DOHH2 (cell line): ENCODE measurements at regions not wholly inside any gene's neighbourhood (a gene's known extent, or its start where the extent isn't known, plus 50 kb on each side); places are given as distances from the start of the nearest gene placed in this dataset.

Experiments used
- H3F3A ChIP-seq: fragments of 200-600 bp; sonication (generic), shearing (Covaris generic); 2 replicates; pipeline ENCODE4 v1.6.0; 2016; ENCODE audit warnings: antibody characterized with exemption, mild to moderate bottlenecking; ENCODE audit not compliant: control insufficient read depth, insufficient read depth
- H3K27ac ChIP-seq: fragments of 200-600 bp; sonication (generic); 2 replicates; pipeline ENCODE4 v1.5.1; 2014; ENCODE audit warnings: low read depth, mild to moderate bottlenecking, low read length, moderate library complexity
- H3K27me3 ChIP-seq: fragments of 200-600 bp; sonication (generic); 2 replicates; pipeline ENCODE4 v1.6.1; 2014; ENCODE audit warnings: mild to moderate bottlenecking, low read length, mixed read lengths; ENCODE audit not compliant: control insufficient read depth
- H3K36me3 ChIP-seq: fragments of 200-600 bp; sonication (generic); 2 replicates; pipeline ENCODE4 v1.6.1; 2014; ENCODE audit warnings: mild to moderate bottlenecking, low read length, moderate library complexity, mixed read lengths; ENCODE audit not compliant: control insufficient read depth
- H3K4me1 ChIP-seq: fragments of 200-600 bp; sonication (generic); 2 replicates; pipeline ENCODE4 v1.6.1; 2014; ENCODE audit warnings: mild to moderate bottlenecking, low read length, mixed read lengths; ENCODE audit not compliant: control insufficient read depth
- H3K4me2 ChIP-seq: fragments of 200-600 bp; sonication (generic); 2 replicates; pipeline ENCODE4 v1.6.0; 2014; ENCODE audit warnings: mild to moderate bottlenecking, low read length, moderate library complexity
- H3K4me3 ChIP-seq: fragments of 200-600 bp; sonication (generic); 2 replicates; pipeline ENCODE4 v1.5.1; 2014; ENCODE audit warnings: mild to moderate bottlenecking, low read length, mixed read lengths
- H3K79me2 ChIP-seq: fragments of 200-600 bp; sonication (generic); 2 replicates; pipeline ENCODE4 v1.6.1; 2014; ENCODE audit warnings: mild to moderate bottlenecking, low read length, mixed read lengths; ENCODE audit not compliant: control insufficient read depth
- H3K9me2 ChIP-seq: fragments of 200-600 bp; sonication (generic); replicated peaks from 2 replicates; pipeline ENCODE4 v1.6.1; 2014; ENCODE audit warnings: mild to moderate bottlenecking, low read length, mixed read lengths; ENCODE audit not compliant: control insufficient read depth
- H3K9me3 ChIP-seq: fragments of 200-600 bp; sonication (generic); 2 replicates; pipeline ENCODE4 v1.6.1; 2014; ENCODE audit warnings: antibody characterized with exemption, low read length, mixed read lengths; ENCODE audit not compliant: control insufficient read depth, insufficient read depth
- H4K20me1 ChIP-seq: fragments of 200-600 bp; sonication (generic); 2 replicates; pipeline ENCODE4 v1.6.0; 2014; ENCODE audit warnings: low read depth, mild to moderate bottlenecking, antibody characterized with exemption, low read length, moderate library complexity; ENCODE audit not compliant: control insufficient read depth, insufficient read depth
- EZH2phosphoT487 ChIP-seq: fragments of 200-600 bp; sonication (generic); IDR thresholded peaks from 2 replicates; pipeline ENCODE4 v1.6.1; 2017; ENCODE audit warnings: borderline replicate concordance, mild to moderate bottlenecking, antibody characterized with exemption, low read length, moderate library complexity, mixed read lengths
- TF ChIP-seq, protein P1 (sequence below): fragments of 200-600 bp; sonication (generic); IDR thresholded peaks from one replicate; pipeline ENCODE4 v1.5.1; 2014; ENCODE audit warnings: antibody characterized with exemption, mild to moderate bottlenecking, low read depth, low read length; ENCODE audit not compliant: poor library complexity, severe bottlenecking

GRCh38 chr5:60387051-60387440, 312.9 kb downstream of the DEPDC1B start:
- Histone ChIP-seq H3K4me2 (no peak overlapping the region), H4K20me1 (no peaks in the 10 kb centered on the region), H3K9me3 (no peaks in the 10 kb centered on the region), H3K9me2 (no peaks in the 10 kb centered on the region; the same call in 1 of the 2 replicates), H3K79me2 (no peaks in the 10 kb centered on the region), H3K4me3 (no peak overlapping the region), H3K27me3 (peaks cover 2% of the 10 kb centered on the region; the same call in 1 of the 2 replicates), H3K27ac (no peak overlapping the region), H3K36me3 (no peaks in the 10 kb centered on the region), H3K4me1 (peaks cover 10% of the 10 kb centered on the region), H3F3A (no peaks in the 10 kb centered on the region)
- TF ChIP-seq, protein P1, sequence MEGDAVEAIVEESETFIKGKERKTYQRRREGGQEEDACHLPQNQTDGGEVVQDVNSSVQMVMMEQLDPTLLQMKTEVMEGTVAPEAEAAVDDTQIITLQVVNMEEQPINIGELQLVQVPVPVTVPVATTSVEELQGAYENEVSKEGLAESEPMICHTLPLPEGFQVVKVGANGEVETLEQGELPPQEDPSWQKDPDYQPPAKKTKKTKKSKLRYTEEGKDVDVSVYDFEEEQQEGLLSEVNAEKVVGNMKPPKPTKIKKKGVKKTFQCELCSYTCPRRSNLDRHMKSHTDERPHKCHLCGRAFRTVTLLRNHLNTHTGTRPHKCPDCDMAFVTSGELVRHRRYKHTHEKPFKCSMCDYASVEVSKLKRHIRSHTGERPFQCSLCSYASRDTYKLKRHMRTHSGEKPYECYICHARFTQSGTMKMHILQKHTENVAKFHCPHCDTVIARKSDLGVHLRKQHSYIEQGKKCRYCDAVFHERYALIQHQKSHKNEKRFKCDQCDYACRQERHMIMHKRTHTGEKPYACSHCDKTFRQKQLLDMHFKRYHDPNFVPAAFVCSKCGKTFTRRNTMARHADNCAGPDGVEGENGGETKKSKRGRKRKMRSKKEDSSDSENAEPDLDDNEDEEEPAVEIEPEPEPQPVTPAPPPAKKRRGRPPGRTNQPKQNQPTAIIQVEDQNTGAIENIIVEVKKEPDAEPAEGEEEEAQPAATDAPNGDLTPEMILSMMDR, result no peak
- no peak for TF ChIP-seq EZH2phosphoT487

GRCh38 chr5:60386436-60387050, 313.4 kb downstream of the DEPDC1B start:
- no peak for TF ChIP-seq EZH2phosphoT487
- TF ChIP-seq, protein P1, result no peak
- Histone ChIP-seq H3K27me3 (peaks cover 2% of the 10 kb centered on the region; the same call in 1 of the 2 replicates), H3K27ac (no peak overlapping the region), H4K20me1 (no peaks in the 10 kb centered on the region), H3K36me3 (no peaks in the 10 kb centered on the region), H3K4me2 (no peak overlapping the region), H3K9me2 (no peaks in the 10 kb centered on the region), H3K4me1 (peaks cover 12% of the 10 kb centered on the region), H3K4me3 (no peak overlapping the region), H3K79me2 (no peaks in the 10 kb centered on the region), H3K9me3 (no peaks in the 10 kb centered on the region), H3F3A (no peaks in the 10 kb centered on the region)

GRCh38 chr5:60382716-60383115, 317.2 kb downstream of the DEPDC1B start:
- H3K27ac ChIP-seq, result no peak overlapping the region
- TF ChIP-seq, protein P1, result peak; percentile 68
- no peak for TF ChIP-seq EZH2phosphoT487
- H3K4me1 ChIP-seq, result peaks cover 21% of the 10 kb centered on the region
- H3K9me3 ChIP-seq, result no peaks in the 10 kb centered on the region
- no peaks in the 10 kb centered on the region for H3K9me2 ChIP-seq
- H3K4me3 ChIP-seq, result peak overlapping the region; percentile 37; the same call in 1 of the 2 replicates
- no peaks in the 10 kb centered on the region for H3F3A ChIP-seq
- H3K36me3 ChIP-seq, result no peaks in the 10 kb centered on the region
- H3K27me3 ChIP-seq, result peaks cover 2% of the 10 kb centered on the region; the same call in 1 of the 2 replicates
- no peaks in the 10 kb centered on the region for H4K20me1 ChIP-seq
- no peaks in the 10 kb centered on the region for H3K79me2 ChIP-seq
- peak overlapping the region; percentile 36 for H3K4me2 ChIP-seq
